Activated naive CD8-positive, alpha-beta T cell (primary cell): ENCODE measurements at regions not wholly inside any gene's neighbourhood (a gene's known extent, or its start where the extent isn't known, plus 50 kb on each side); places are given as distances from the start of the nearest gene placed in this dataset.
"Not testable (repeated sequence)": the region's sequence is repeated elsewhere in the genome, so short reads cannot be mapped to it uniquely, and the experiment has no call there.

ENCODE experiments used
- H3K27ac Mint-ChIP-seq: one replicate; pipeline ENCODE4 v1.8.0; 2021; ENCODE audit warnings: mixed read lengths
- H3K27me3 Mint-ChIP-seq: one replicate; pipeline ENCODE4 v1.8.0; 2021; ENCODE audit warnings: mixed read lengths
- H3K36me3 Mint-ChIP-seq: one replicate; pipeline ENCODE4 v1.8.0; 2021; ENCODE audit warnings: mixed read lengths
- H3K4me1 Mint-ChIP-seq: one replicate; pipeline ENCODE4 v1.8.0; 2021; ENCODE audit warnings: low read depth, mixed read lengths
- H3K4me3 Mint-ChIP-seq: one replicate; pipeline ENCODE4 v1.8.0; 2021; ENCODE audit warnings: mild to moderate bottlenecking, mixed read lengths
- H3K9me3 Mint-ChIP-seq: one replicate; pipeline ENCODE4 v1.8.0; 2021; ENCODE audit warnings: low read depth, mixed read lengths

- Mint-ChIP-seq H3K4me3 (no peak overlapping the region), H3K4me1 (no peaks in the 10 kb centered on the region), H3K27me3 (peaks cover 11% of the 10 kb centered on the region), H3K9me3 (no peaks in the 10 kb centered on the region), H3K27ac (no peak overlapping the region), H3K36me3 (no peaks in the 10 kb centered on the region)
These were observed 326.4 kb downstream of the SFMBT2 start for GRCh38 chr10:7084280-7085005.

DNA sequence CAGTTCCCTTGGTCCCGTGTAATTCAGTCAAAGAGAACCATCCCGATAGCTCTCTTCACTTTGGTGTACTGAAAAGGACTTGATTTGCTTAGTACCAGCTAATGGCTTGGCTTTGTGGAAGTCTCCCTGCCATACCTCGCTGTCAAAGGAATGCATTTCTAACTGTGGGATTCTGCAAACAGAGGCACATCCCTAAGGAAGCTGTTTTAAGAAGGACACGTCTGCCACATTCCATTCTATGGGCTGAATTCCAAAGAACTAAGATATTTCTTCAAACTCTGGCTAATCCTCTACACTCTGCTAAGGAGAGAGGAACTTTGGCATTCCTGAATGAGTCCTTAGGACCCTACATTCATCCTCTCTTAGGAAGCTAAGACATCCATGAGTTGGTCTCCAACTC is 327.9 kb downstream of the SFMBT2 start:
- H3K4me1 Mint-ChIP-seq, result no peaks in the 10 kb centered on the region
- H3K4me3 Mint-ChIP-seq, result no peak overlapping the region
- no peaks in the 10 kb centered on the region for H3K36me3 Mint-ChIP-seq
- H3K27me3 Mint-ChIP-seq, result peaks cover 11% of the 10 kb centered on the region
- no peak overlapping the region for H3K27ac Mint-ChIP-seq
- no peaks in the 10 kb centered on the region for H3K9me3 Mint-ChIP-seq

DNA sequence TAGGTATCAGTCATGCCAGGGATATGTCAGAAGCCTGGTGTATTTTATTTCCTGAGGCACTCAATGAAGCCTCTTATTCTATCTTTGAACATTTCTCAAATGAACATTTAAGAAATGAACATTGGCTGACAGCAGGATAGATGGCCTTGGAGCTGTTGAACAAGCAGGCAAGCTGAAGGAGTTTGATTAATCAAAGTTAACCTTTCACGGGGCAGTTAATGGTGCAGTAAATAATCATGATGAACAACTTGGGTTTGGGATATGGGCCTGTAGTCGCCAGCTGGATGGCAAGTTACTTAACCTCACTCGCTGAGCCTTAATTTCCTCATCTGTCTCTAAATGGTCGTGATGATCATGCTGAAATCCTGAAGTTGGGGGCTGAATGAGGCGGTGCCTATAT is 333.0 kb downstream of the SFMBT2 start:
- Mint-ChIP-seq H3K27ac (no peak overlapping the region), H3K4me1 (no peaks in the 10 kb centered on the region), H3K4me3 (no peak overlapping the region), H3K36me3 (no peaks in the 10 kb centered on the region), H3K27me3 (peaks cover 12% of the 10 kb centered on the region), H3K9me3 (no peaks in the 10 kb centered on the region)

GRCh38 chr10:7075851-7076250 is 335.0 kb downstream of the SFMBT2 start:
- Mint-ChIP-seq H3K27ac (no peak overlapping the region), H3K36me3 (no peaks in the 10 kb centered on the region), H3K9me3 (no peaks in the 10 kb centered on the region), H3K4me1 (no peaks in the 10 kb centered on the region), H3K4me3 (no peak overlapping the region), H3K27me3 (peaks cover 7% of the 10 kb centered on the region)

GRCh38 chr10:7075110-7075509 is 335.7 kb downstream of the SFMBT2 start:
- H3K9me3 Mint-ChIP-seq, result no peaks in the 10 kb centered on the region
- no peak overlapping the region for H3K27ac Mint-ChIP-seq
- peaks cover 7% of the 10 kb centered on the region for H3K27me3 Mint-ChIP-seq
- H3K36me3 Mint-ChIP-seq, result no peaks in the 10 kb centered on the region
- H3K4me3 Mint-ChIP-seq, result no peak overlapping the region
- no peaks in the 10 kb centered on the region for H3K4me1 Mint-ChIP-seq

DNA sequence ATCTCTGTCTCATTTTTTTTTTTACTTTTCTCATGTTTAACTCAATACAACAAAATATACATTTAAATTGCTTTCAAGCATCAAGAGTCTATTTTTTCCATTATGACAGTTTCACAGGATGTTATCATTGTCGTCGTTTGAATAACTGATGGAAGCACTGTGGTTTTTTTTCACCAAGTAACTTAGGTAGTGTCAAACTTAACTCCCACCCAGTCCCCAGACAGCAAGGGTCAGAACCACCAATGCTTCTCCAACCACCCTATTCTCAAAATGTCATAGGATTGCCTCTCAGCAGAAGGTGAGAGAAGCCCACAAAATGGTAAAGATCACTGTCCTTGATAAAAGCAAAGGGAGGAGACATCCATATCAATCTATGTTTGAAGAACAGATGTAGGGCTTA is 339.4 kb downstream of the SFMBT2 start:
- Mint-ChIP-seq H3K4me1 (no peaks in the 10 kb centered on the region), H3K36me3 (no peaks in the 10 kb centered on the region), H3K4me3 (no peak overlapping the region), H3K27me3 (peaks cover 8% of the 10 kb centered on the region), H3K27ac (no peak overlapping the region), H3K9me3 (no peaks in the 10 kb centered on the region)

GRCh38 chr10:7070950-7071349 is 339.9 kb downstream of the SFMBT2 start:
- H3K9me3 Mint-ChIP-seq, result no peaks in the 10 kb centered on the region
- H3K4me3 Mint-ChIP-seq, result no peak overlapping the region
- peaks cover 8% of the 10 kb centered on the region for H3K27me3 Mint-ChIP-seq
- no peaks in the 10 kb centered on the region for H3K4me1 Mint-ChIP-seq
- H3K36me3 Mint-ChIP-seq, result no peaks in the 10 kb centered on the region
- no peak overlapping the region for H3K27ac Mint-ChIP-seq

- Mint-ChIP-seq H3K4me3 (no peak overlapping the region), H3K27ac (no peak overlapping the region), H3K9me3 (no peaks in the 10 kb centered on the region), H3K27me3 (peaks cover 7% of the 10 kb centered on the region), H3K4me1 (no peaks in the 10 kb centered on the region), H3K36me3 (no peaks in the 10 kb centered on the region)
These were observed 341.1 kb downstream of the SFMBT2 start for GRCh38 chr10:7069706-7070105.

DNA sequence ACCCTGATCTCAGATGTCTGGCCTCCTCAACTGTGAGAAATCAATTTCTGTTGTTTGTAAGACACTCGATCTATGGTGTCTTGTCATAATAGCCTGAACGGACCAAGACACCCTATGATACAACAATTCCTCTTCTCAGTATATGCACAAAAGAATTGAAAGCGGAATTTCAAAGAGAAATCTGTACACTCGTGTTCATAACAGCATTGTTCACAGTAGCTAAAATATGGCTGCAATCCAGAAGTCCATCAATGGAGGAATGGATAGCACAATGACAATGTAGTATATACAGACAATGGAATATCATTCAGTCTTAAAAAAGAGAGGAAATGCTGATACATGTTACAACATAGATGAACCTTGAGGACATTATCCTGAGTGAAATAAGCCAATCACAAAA is 354.6 kb downstream of the SFMBT2 start:
- H3K4me1 Mint-ChIP-seq, result no peaks in the 10 kb centered on the region
- H3K27ac Mint-ChIP-seq, result no peak overlapping the region
- H3K27me3 Mint-ChIP-seq, result no peaks in the 10 kb centered on the region
- no peaks in the 10 kb centered on the region for H3K9me3 Mint-ChIP-seq
- H3K36me3 Mint-ChIP-seq, result no peaks in the 10 kb centered on the region
- no peak overlapping the region for H3K4me3 Mint-ChIP-seq

- H3K4me3 Mint-ChIP-seq, result no peak overlapping the region
- peaks cover 3% of the 10 kb centered on the region for H3K36me3 Mint-ChIP-seq
- no peaks in the 10 kb centered on the region for H3K4me1 Mint-ChIP-seq
- H3K9me3 Mint-ChIP-seq, result peaks cover 4% of the 10 kb centered on the region
- H3K27me3 Mint-ChIP-seq, result no peaks in the 10 kb centered on the region
- H3K27ac Mint-ChIP-seq, result no peak overlapping the region
These were observed 355.9 kb downstream of the SFMBT2 start for GRCh38 chr10:7054915-7055314.

DNA sequence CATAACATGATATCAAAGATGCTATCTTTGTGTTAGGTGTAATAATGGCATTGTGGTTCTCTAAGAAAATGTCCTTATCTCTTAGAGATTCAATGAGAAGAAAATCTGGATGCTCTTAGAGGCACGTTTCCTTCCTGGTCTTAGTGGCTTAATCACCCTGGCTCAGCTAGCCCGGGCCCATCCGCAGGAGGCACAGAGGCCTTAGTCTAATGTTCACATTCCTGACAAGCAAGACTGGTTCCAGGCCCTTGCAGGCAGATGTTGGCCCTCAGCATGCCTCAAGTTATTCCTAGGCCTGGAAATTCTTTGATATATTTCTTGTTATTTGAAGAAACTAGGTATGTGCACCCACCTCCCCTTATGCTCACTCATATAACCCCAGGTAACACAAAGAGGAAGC is 357.6 kb downstream of the SFMBT2 start:
- peaks cover 3% of the 10 kb centered on the region for H3K36me3 Mint-ChIP-seq
- no peaks in the 10 kb centered on the region for H3K27me3 Mint-ChIP-seq
- H3K9me3 Mint-ChIP-seq, result peaks cover 4% of the 10 kb centered on the region
- no peaks in the 10 kb centered on the region for H3K4me1 Mint-ChIP-seq
- H3K4me3 Mint-ChIP-seq, result no peak overlapping the region
- H3K27ac Mint-ChIP-seq, result no peak overlapping the region

GRCh38 chr10:7050024-7050423 is 360.8 kb downstream of the SFMBT2 start:
- H3K9me3 Mint-ChIP-seq, H3K36me3 Mint-ChIP-seq, H3K27me3 Mint-ChIP-seq, H3K4me3 Mint-ChIP-seq, H3K27ac Mint-ChIP-seq: not testable (repeated sequence)
- H3K4me1 Mint-ChIP-seq, result peaks cover 11% of the 10 kb centered on the region

DNA sequence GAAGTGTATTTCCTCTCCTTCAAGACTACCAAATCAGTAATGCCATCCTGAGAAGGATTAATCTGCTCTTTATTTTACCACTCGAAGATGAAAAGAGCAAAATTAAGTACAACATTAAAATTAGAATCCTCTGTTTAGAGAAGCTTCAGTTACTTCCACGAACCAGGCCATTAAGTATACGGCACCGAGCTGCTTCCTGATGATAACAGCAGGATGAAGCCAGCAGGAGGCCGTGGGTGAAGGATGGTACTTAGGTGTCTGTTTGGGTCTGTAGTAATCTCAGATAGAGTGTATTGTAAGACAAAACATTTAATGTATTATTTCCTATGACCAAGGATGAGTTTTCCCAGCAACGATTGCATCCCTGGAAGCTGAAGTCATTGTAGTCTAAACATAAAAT is 362.8 kb downstream of the SFMBT2 start:
- Mint-ChIP-seq H3K36me3 (peaks cover 3% of the 10 kb centered on the region), H3K4me3 (no peak overlapping the region), H3K4me1 (peaks cover 11% of the 10 kb centered on the region), H3K27me3 (no peaks in the 10 kb centered on the region), H3K9me3 (peaks cover 4% of the 10 kb centered on the region), H3K27ac (no peak overlapping the region)

GRCh38 chr10:7046615-7047014 is 364.2 kb downstream of the SFMBT2 start:
- peaks cover 3% of the 10 kb centered on the region for H3K36me3 Mint-ChIP-seq
- H3K27me3 Mint-ChIP-seq, result no peaks in the 10 kb centered on the region
- no peak overlapping the region for H3K27ac Mint-ChIP-seq
- peaks cover 4% of the 10 kb centered on the region for H3K9me3 Mint-ChIP-seq
- H3K4me1 Mint-ChIP-seq, result peaks cover 11% of the 10 kb centered on the region
- H3K4me3 Mint-ChIP-seq, result no peak overlapping the region

DNA sequence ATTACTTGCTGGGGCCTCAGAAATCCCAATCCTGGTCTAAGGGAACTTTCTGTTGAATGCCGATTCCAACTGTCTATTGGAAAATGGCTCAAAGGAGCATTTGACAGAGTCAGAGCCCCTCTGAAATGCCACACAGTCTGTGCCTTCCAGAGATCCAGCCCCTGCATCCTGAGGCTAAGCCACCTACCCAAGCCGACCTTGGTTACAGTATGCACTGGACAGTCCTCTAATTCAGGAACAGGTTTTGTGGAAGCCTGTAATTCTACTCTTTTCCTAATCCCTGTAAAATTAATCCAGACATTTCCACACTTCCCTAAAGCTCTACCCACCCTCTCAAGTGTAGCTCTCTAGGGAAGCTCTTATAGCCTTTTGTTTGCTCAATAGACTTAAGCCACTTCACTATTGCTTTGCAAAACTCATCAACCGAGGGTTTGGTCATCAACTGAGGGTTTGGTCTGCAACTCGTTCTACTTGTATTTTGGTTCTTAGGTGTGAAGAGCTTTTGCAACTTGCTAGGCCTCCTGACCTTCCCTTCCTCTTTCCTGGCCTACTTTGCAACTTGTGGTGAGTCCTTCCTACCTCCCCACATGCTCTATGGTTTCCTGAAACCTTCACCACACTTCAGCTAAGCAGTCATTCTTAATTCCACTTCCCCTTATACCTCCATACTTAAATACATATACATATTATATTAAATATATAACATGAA is 364.8 kb downstream of the SFMBT2 start:
- Mint-ChIP-seq H3K27me3 (no peaks in the 10 kb centered on the region), H3K4me1 (peaks cover 11% of the 10 kb centered on the region), H3K36me3 (peaks cover 3% of the 10 kb centered on the region), H3K4me3 (no peak overlapping the region), H3K9me3 (peaks cover 4% of the 10 kb centered on the region), H3K27ac (no peak overlapping the region)
